KOPT-K1 (cell line): ENCODE measurements at regions not wholly inside any gene's neighbourhood (a gene's known extent, or its start where the extent isn't known, plus 50 kb on each side); places are given as distances from the start of the nearest gene placed in this dataset.

Experiments used
- H3K27ac ChIP-seq: fragments of 200-600 bp; sonication (generic); 2 replicates; pipeline ENCODE4 v1.5.1; 2016; ENCODE audit warnings: antibody characterized with exemption, mild to moderate bottlenecking, low read depth, low read length; ENCODE audit not compliant: poor library complexity, severe bottlenecking
- H3K36me3 ChIP-seq: fragments of 200-600 bp; sonication (generic); 2 replicates; pipeline ENCODE4 v1.5.1; 2017; ENCODE audit warnings: antibody characterized with exemption, mild to moderate bottlenecking, low read length, moderate library complexity; ENCODE audit not compliant: insufficient read depth
- H3K9me3 ChIP-seq: fragments of 200-600 bp; sonication (generic); 2 replicates; pipeline ENCODE4 v1.5.1; 2017; ENCODE audit warnings: antibody characterized with exemption, low read length, mild to moderate bottlenecking; ENCODE audit not compliant: insufficient read depth, poor library complexity, severe bottlenecking

DNA sequence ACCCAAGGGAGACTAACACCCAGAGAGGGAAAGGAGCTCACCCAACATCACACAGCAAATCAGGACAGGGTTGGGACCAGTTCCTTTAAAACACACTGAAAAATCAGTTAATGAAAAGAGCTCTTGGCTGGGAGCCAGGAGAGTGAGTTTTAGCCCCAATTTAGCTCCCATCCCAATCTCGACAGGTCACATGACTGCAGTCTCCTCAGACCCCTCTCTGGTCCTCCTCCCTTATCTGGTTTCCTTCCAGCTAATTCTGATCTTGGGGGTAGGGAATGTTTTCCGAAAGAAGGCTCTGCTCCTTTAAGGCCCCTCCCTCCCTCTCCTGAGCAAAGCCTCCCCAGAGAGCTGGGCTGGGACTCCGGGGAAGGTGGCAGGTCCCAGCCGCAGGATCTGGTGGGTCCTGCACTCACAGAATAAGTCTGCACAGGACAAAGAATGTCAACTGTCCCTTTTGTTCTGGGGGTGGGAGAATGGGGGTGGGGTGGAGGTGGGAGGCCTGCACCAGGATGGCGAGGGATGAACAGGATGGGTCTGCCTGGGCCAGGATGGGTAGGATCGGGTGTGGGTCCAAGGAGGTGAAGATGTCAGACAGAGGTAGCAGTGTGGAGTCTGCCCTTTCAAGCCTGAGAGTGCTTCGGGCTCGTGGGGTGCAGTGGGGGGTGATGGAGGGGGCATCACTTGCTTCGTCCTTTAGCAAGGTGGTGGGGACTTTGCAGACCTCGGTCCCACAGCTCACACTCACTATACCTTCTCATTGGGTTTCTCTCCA, 57.3 kb upstream of the SSBP3 start:
- Histone ChIP-seq H3K36me3 (no peaks in the 10 kb centered on the region), H3K9me3 (no peaks in the 10 kb centered on the region), H3K27ac (peak overlapping the region; percentile 67)

DNA sequence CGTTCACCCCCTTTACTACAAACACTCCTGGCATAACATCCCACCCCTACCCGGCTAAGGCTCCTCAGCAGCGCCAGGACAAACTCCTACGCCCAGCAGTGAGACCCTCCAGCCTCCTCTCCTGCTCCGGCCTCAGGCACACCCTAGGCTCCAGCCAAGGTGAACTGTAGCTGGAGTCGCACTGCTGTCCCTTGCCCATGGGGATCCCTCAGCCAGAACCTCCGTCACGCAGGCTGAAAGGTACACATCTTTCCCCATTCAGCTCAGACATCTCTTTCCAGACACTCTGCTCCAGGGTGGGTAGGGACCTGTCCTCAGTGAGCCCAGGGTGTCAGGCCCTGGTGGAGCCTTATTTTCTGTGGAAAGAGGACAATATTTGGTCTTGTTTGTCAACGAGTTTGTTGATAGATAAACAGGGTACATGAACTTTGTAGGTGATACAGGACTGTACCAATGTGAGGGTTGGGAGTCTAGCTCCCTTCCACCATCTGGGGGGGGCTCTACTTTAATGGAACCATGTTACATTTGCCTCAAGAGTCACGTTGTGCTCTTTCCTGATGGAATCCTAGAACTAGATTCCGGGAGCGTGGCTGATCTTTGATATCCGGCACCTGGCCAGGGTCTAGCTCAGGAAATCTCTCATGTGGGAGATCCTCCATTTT, 56.5 kb upstream of the SSBP3 start:
- peak overlapping the region; percentile 67 for H3K27ac ChIP-seq
- H3K9me3 ChIP-seq = no peaks in the 10 kb centered on the region
- no peaks in the 10 kb centered on the region for H3K36me3 ChIP-seq

DNA sequence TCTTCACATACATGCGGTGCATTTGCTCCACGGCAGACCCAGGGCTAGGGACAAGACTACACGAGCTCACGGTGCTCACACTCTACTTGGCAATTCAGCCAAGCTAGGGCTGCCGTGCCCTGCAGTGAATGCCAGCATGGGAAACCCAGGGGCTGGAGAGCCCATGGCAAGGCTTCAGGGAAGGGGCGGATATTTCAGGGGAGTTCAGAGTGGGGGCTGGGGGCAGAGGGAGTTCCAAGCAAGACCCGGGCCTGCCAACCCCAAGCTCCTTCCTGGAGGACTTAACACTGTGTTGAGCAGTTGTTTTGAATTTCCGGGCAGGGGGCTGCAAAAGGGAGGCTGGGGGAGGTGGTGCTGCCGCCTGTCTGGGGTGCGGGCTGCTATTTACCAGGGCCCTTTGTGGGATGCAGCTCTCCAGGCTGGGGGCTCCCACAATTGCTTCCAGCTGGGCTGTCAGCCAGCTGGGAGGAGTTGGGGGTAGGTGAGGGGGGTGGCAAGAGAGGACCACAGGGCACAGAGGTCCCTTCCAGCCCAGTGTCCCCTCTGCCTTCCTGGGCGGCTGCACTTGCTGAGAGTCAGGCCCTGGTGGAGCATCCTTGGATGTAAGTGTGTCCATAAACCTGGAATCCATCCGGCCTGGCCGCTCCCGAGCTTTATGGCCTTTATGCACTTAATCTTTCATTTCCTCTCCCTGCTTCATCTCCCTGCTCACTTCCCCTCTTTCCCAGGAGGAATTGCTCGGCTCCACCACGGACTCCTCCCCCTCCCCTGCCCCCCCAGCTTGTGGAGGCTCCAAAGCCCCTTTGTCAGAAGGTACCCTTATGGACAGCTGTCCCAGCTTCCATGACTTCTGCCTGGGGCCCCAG, 55.8 kb upstream of the SSBP3 start:
- Histone ChIP-seq H3K36me3 (no peaks in the 10 kb centered on the region), H3K9me3 (no peaks in the 10 kb centered on the region), H3K27ac (peak overlapping the region; percentile 21)

DNA sequence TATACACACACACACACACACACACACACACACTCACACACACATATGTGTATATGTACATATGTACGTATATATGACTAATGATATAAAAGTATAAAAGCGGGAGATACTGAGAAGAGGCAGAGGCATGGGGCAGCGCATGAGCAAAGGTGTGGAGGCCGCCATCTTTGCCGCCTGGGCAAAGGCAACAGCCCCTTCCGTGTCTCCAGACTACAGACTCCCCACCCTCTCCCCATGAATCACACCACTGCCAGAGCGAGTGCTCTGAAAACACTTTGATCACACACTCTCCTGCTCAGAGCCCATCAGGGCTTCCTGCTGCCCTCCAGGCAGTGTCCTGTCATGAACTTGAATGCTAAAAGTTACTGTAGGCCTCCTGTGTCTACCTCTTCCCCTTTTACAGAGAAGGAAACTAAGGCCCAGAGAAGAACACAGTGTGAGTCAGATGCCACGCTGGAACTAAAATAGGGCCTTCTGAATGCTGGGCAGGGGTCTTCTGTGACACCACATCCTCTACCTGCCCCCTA, 54.7 kb upstream of the SSBP3 start:
- peak overlapping the region; percentile 21 for H3K27ac ChIP-seq
- H3K36me3 ChIP-seq = no peaks in the 10 kb centered on the region
- no peaks in the 10 kb centered on the region for H3K9me3 ChIP-seq

DNA sequence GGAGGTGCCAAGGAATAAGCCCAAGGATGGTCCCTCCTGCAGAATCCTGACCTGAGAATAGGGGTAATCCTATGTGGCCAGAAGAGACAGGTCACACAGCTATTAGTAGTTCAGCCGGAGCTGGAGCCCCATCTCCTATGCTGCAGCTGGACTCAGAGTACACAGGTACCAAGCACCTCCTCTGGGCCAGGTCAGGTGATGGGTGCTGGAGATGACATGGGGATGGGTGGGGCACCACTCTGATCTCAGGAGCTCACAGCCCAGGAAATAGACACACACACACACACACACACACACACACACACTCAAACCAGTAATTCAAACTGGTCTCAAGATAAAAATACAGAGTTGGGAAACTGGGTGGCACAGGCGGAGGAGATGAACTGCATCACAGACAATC, 54.2 kb upstream of the SSBP3 start:
- H3K9me3 ChIP-seq = no peaks in the 10 kb centered on the region
- peak overlapping the region; percentile 80 for H3K27ac ChIP-seq
- no peaks in the 10 kb centered on the region for H3K36me3 ChIP-seq

DNA sequence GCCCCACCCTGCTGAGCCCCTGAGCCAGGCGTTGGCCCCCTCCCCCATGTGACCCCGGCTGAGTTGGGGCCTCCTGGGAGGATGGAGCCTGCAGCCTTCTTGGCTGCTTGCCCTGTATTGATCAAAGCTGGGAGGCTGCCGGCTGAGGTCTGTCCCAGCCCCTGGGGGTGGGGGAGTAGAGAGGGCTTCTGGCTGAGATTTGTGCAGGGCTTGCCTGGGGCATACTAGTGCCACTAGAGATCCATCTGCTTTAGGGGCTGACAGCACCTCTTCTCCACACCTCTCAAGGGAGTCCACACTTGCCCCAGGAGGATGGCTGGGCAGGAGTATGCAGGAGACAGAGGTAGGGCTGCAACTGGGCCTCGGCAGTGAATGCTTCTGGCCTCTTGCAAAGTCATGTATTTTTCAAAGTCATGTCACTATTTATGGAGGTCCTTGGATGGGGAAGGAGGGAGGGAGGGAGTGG, 53.6 kb upstream of the SSBP3 start:
- H3K36me3 ChIP-seq = no peaks in the 10 kb centered on the region
- peak overlapping the region; percentile 80 for H3K27ac ChIP-seq
- H3K9me3 ChIP-seq = no peaks in the 10 kb centered on the region

DNA sequence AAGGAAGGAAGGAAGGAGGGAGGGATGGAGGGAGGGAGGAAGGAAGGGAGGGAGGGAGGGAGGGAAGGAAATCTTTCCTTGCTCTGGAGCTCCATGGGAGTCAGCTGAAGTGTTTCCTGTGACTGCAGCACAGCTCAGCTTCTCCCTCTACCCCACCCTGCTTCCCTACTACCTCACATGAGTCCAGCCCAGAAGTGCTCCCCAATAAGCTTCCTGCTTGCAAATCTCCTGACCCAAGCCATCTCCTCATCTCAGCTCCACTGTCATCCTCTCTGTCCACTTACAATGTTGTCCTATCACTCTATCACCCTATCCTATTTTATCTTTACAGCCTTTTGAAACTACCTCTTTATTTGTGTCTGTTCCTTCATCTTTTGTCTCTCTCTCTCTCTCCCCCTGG, 52.9 kb upstream of the SSBP3 start:
- Histone ChIP-seq H3K36me3 (no peaks in the 10 kb centered on the region), H3K27ac (peak overlapping the region; percentile 80), H3K9me3 (no peaks in the 10 kb centered on the region)

DNA sequence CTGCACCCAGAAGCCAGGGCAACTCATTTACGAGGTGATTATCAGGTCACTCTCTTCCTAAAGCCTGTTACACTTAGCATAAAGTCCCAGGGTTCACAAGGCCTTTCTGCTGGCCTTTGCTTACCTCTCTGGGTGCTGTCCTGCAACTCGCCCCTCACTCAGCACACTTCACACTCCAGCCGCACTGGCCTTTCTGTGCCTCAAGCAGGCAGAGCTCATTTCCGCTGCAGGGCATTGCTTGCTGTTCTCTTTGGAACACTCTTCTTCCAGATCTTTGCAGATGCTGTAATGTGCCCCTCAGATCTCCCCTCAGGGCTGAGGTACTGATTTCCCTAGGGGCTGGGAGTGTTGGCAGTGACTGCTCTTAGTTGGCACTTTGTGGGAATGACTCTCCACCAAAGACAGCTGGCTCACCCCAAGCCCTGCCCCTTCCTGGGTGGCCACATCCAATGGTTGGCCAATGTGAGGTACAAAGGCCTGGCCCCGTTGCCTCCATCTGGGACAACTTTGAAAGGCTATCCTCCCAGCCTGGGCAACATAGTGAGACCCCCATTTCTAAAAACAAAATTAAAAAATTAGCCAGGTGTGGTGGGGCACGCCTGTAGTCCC, 50.8 kb upstream of the SSBP3 start:
- Histone ChIP-seq H3K9me3 (no peaks in the 10 kb centered on the region), H3K36me3 (no peaks in the 10 kb centered on the region), H3K27ac (no peak overlapping the region)

DNA sequence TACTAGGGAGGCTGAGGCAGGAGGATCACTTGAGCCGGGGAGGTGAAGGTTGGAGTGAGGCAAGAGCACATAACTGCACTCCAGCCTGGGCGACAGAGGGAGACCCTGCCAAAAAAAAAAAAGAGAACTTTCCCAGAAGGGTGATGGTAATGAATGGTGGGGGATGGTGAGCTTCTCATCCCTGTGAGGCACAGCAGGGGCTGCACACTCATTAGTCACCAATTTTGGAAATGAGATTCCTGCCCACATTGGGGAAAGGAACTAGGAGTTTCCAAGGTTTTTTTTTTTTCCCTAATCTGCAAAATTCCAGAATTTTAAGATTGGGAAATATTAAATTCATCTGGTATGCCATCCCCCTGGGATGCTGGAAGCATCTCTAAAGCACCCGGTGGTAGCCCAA, 50.2 kb upstream of the SSBP3 start:
- Histone ChIP-seq H3K27ac (no peak overlapping the region), H3K9me3 (no peaks in the 10 kb centered on the region), H3K36me3 (no peaks in the 10 kb centered on the region)
